Activated CD4-positive, alpha-beta memory T cell treated with anti-CD3 and anti-CD28 coated beads, Interleukin-2, amount 10 ng/mL, durations not matched to agents 7 days and 5 days (primary cell): ENCODE measurements at regions not wholly inside any gene's neighbourhood (a gene's known extent, or its start where the extent isn't known, plus 50 kb on each side); places are given as distances from the start of the nearest gene placed in this dataset.

Experiments
- CTCF ChIA-PET: fragments of 350-600 bp; sonication (Branson Sonifier 250); formaldehyde crosslinking; loops from one replicate; lab custom pipeline; 2021; ENCODE audit warnings: antibody characterized with exemption, inconsistent platforms; lab: Charles Lee
- POLR2A ChIA-PET: fragments of 350-600 bp; sonication (Branson Sonifier 250); formaldehyde crosslinking; loops from one replicate; lab custom pipeline; 2021; ENCODE audit warnings: antibody characterized with exemption; lab: Charles Lee
- DNase-seq: peaks from one replicate; pipeline ENCODE4 v3.0.0-alpha.2; 2020
- H3K27ac Mint-ChIP-seq: one replicate; pipeline ENCODE4 v1.8.0; 2021; ENCODE audit warnings: mild to moderate bottlenecking, mixed read lengths
- H3K27me3 Mint-ChIP-seq: one replicate; pipeline ENCODE4 v1.8.0; 2021; ENCODE audit warnings: mixed read lengths
- H3K36me3 Mint-ChIP-seq: one replicate; pipeline ENCODE4 v1.8.0; 2021; ENCODE audit warnings: low read depth, mixed read lengths
- H3K4me1 Mint-ChIP-seq: one replicate; pipeline ENCODE4 v1.8.0; 2021; ENCODE audit warnings: mixed read lengths
- H3K4me3 Mint-ChIP-seq: one replicate; pipeline ENCODE4 v1.8.0; 2021; ENCODE audit warnings: mild to moderate bottlenecking, mixed read lengths
- H3K9me3 Mint-ChIP-seq: one replicate; pipeline ENCODE4 v1.8.0; 2021; ENCODE audit warnings: mixed read lengths

DNA sequence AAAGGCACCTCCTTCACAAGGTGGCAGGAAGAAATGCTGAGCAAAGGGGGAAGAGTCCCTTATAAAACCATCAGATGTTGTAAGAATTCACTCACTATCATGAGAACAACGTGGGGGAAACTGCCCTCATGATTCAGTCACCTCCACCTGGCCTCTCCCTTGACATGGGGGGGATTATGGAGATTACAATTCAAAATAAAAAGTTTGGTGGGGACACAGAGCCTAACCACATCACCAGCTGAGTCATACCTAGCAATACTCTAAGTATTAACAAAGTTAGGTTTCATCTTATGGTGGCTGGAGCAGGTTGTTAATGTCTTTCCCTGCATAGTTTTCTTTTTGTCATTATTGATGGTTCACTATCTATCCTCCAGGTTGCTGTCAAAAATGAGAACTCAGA lies 113.2 kb upstream of the PPFIA2 start:
- no peak overlapping the region for H3K27ac Mint-ChIP-seq
- H3K4me3 Mint-ChIP-seq = no peak overlapping the region
- ChIA-PET POLR2A (no interaction called here), CTCF (no interaction called here)
- no peaks in the 10 kb centered on the region for H3K4me1 Mint-ChIP-seq
- DNase-seq = no peak
- no peaks in the 10 kb centered on the region for H3K36me3 Mint-ChIP-seq
- no peaks in the 10 kb centered on the region for H3K27me3 Mint-ChIP-seq
- H3K9me3 Mint-ChIP-seq = no peaks in the 10 kb centered on the region

GRCh38 chr12:81866081-81866480 lies 106.9 kb upstream of the PPFIA2 start:
- ChIA-PET POLR2A (no interaction called here), CTCF (no interaction called here)
- no peaks in the 10 kb centered on the region for H3K9me3 Mint-ChIP-seq
- no peak for DNase-seq
- no peaks in the 10 kb centered on the region for H3K27me3 Mint-ChIP-seq
- H3K36me3 Mint-ChIP-seq = no peaks in the 10 kb centered on the region
- H3K27ac Mint-ChIP-seq = no peak overlapping the region
- no peaks in the 10 kb centered on the region for H3K4me1 Mint-ChIP-seq
- H3K4me3 Mint-ChIP-seq = no peak overlapping the region

DNA sequence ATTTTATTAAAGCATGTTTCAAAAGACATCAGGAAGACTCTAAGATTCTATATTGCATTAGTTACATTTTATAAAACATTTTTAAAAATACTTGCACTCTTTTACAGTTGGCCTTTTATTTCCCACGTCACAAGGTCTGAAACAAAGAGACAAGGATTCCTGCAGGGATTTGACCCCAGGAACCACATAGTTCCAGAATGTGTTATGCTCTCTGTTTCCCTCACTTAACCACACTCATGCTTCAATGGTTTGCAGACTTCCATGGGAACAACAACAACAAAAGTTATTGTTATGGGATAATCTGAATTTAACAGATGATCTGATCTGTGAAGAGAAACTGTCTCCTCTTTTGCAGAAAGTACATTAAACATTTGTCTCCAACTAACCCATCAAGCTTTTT lies 104.3 kb upstream of the PPFIA2 start:
- DNase-seq = no peak
- no peaks in the 10 kb centered on the region for H3K27me3 Mint-ChIP-seq
- ChIA-PET POLR2A (no interaction called here), CTCF (no interaction called here)
- no peak overlapping the region for H3K27ac Mint-ChIP-seq
- no peak overlapping the region for H3K4me3 Mint-ChIP-seq
- H3K4me1 Mint-ChIP-seq = no peaks in the 10 kb centered on the region
- H3K9me3 Mint-ChIP-seq = no peaks in the 10 kb centered on the region
- H3K36me3 Mint-ChIP-seq = no peaks in the 10 kb centered on the region

DNA sequence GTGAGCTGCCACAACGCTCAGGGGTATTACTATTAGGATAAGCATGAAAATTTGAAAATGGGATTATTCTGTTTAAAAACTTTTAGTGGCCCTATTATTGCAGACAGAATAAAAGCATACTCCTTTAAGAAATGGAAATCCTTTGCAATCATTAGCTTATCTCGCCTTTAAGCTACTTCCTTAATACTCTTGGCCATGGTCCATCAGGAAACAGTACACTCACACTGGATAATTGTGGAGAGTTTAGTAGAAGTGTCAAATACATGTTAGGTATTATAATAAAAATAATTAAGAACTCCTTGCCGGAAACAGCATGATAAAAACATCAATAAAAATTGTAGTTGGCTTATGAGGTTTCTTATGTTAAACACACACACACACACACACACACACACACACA lies 100.4 kb upstream of the PPFIA2 start:
- POLR2A ChIA-PET = no interaction called here
- Mint-ChIP-seq H3K36me3 (no peaks in the 10 kb centered on the region), H3K27ac (no peak overlapping the region), H3K9me3 (peaks cover 2% of the 10 kb centered on the region), H3K4me1 (no peaks in the 10 kb centered on the region), H3K4me3 (no peak overlapping the region), H3K27me3 (no peaks in the 10 kb centered on the region)
- DNase-seq = no peak
- CTCF ChIA-PET = no interaction called here

DNA sequence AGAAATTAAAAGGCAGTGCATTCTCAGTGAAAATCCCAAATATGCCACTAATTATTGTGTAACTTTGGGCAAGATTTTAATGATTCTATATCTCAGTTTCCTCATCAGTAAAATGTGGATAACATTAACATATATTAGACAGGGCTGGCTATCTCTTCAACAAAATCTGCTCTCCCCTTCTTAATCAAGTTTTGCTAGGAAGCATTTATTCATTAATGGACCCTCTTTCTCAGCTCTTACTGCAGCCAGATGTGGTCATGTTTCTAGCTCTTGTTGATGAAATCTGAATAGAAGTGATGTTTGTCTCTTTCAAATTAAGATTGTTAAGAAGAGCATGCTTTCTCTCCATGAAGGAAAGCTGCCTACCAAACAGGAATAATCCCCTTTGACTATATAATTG lies 84.4 kb upstream of the PPFIA2 start:
- H3K27ac Mint-ChIP-seq = no peak overlapping the region
- H3K4me3 Mint-ChIP-seq = no peak overlapping the region
- H3K27me3 Mint-ChIP-seq = no peaks in the 10 kb centered on the region
- no peaks in the 10 kb centered on the region for H3K4me1 Mint-ChIP-seq
- CTCF ChIA-PET = no interaction called here
- POLR2A ChIA-PET = no interaction called here
- H3K36me3 Mint-ChIP-seq = no peaks in the 10 kb centered on the region
- no peaks in the 10 kb centered on the region for H3K9me3 Mint-ChIP-seq
- DNase-seq = no peak

- POLR2A ChIA-PET = no interaction called here
Measured at GRCh38 chr12:81835783-81836182, 76.6 kb upstream of the PPFIA2 start.

DNA sequence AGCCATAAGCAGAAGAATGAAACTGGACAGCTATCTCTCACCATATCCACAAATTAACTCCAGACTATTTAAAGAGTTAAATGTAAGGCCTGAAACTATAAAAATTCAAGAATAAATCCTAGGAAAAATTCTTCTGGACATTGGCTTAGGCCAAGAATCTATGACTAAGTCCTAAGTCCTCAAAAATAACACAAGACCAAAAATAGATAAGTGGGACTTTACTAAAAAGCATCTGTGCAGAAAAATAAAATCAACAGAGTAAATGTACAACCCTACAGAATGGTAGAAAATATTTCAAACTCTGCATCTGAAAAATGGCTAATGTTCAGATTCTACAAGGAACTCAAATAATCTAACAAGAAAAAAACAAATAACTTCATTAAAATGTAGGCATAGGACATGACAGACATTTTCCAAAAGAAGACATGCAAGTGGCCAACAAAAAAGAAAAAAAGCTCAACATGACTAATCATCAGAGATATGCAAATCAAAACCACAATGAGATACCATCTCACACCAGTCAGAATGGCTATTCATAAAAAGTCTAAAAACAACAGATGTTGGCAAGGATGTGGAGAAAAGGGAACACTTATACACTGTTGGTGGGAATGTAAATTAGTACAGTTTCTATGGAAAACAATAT lies 61.0 kb upstream of the PPFIA2 start:
- DNase-seq = no peak
- no peak overlapping the region for H3K4me3 Mint-ChIP-seq
- H3K4me1 Mint-ChIP-seq = peaks cover 12% of the 10 kb centered on the region
- H3K9me3 Mint-ChIP-seq = peaks cover 1% of the 10 kb centered on the region
- H3K36me3 Mint-ChIP-seq = no peaks in the 10 kb centered on the region
- H3K27ac Mint-ChIP-seq = no peak overlapping the region
- ChIA-PET POLR2A (no interaction called here), CTCF (no interaction called here)
- H3K27me3 Mint-ChIP-seq = no peaks in the 10 kb centered on the region

More at GRCh38 chr12:81835783-81836182, 76.6 kb upstream of the PPFIA2 start:
- Mint-ChIP-seq H3K36me3 (no peaks in the 10 kb centered on the region), H3K27ac (no peak overlapping the region), H3K9me3 (no peaks in the 10 kb centered on the region), H3K27me3 (no peaks in the 10 kb centered on the region), H3K4me1 (no peaks in the 10 kb centered on the region), H3K4me3 (no peak overlapping the region)
- CTCF ChIA-PET = no interaction called here
- no peak for DNase-seq

DNA sequence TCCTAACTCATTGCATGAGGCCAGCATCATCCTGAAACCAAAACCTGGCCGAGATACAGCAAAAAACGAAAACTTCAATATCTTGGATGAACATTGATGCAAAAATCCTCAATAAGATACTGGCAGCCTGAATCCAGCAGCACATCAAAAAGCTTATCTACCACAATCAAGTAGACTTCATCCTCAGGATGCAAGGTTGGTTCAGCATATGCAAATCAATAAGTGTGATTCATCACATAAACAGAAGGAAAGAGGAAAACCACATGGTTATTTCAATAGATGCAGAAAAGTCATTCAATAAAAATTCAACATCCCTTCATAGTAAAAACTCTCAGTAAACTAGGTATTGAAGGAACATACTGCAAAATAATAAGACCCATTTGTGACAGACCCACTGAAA lies 56.5 kb upstream of the PPFIA2 start:
- no peak for DNase-seq
- Mint-ChIP-seq H3K4me1 (peaks cover 12% of the 10 kb centered on the region), H3K36me3 (no peaks in the 10 kb centered on the region), H3K9me3 (peaks cover 5% of the 10 kb centered on the region), H3K27me3 (no peaks in the 10 kb centered on the region), H3K27ac (no peak overlapping the region), H3K4me3 (no peak overlapping the region)
- POLR2A ChIA-PET = no interaction called here
- CTCF ChIA-PET = no interaction called here

DNA sequence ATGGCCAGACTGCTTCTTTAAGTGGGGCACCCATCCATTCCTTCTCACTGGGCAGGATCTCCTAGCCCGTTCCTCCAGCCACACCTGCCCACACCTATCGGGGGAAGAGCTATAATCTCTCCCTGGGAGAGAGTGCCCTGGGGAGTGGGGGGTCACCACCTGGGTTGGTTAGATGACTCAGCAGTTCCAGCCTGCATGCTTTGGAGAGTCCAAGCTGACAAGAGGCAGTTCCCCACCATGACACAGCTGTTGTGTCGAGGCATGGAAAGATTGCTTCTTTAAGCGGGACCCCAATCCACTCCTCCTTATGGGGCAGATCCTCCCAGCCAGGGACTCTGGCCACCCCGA lies 52.6 kb upstream of the PPFIA2 start:
- no peak overlapping the region for H3K27ac Mint-ChIP-seq
- peaks cover 5% of the 10 kb centered on the region for H3K9me3 Mint-ChIP-seq
- no peaks in the 10 kb centered on the region for H3K36me3 Mint-ChIP-seq
- H3K4me3 Mint-ChIP-seq = no peak overlapping the region
- H3K27me3 Mint-ChIP-seq = no peaks in the 10 kb centered on the region
- H3K4me1 Mint-ChIP-seq = peaks cover 11% of the 10 kb centered on the region
- CTCF ChIA-PET = no interaction called here
- POLR2A ChIA-PET = no interaction called here
- no peak for DNase-seq

DNA sequence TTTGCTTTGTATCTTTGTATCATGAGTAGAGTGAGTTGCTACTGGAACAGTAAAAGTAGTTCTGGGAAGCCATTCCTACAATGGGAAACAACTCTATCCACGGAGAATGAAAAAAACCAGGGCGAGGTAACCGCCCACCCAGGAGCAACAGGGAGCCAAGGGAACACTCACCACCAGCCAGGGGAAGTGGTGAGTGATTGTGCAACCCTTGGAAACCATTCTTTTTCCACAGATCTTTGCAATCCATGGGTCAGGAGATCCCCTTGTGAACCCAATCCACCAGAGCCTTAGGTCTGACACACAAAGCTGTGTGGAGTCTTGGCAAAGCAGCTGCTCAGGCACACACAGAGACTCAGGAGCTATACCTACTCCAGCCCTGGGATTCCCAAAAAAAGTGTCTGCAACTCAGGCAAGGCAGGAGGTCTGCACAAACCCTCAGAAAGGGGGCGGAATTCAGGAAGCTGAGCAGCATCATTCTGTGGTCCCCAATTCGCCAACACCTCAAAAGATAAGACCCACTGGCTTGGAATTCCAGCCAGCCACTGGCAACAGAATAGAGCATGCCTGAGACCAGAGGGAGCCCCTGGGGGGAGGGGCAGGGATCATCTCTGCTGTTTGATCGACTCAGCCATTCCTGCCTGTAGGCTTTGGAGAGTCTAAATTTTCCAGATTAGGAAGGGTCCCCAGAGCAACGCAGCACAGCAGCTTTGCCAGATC lies 52.1 kb upstream of the PPFIA2 start:
- ChIA-PET CTCF (no interaction called here), POLR2A (no interaction called here)
- Mint-ChIP-seq H3K27me3 (no peaks in the 10 kb centered on the region), H3K9me3 (peaks cover 5% of the 10 kb centered on the region), H3K4me3 (no peak overlapping the region), H3K4me1 (peaks cover 11% of the 10 kb centered on the region), H3K36me3 (no peaks in the 10 kb centered on the region), H3K27ac (no peak overlapping the region)
- DNase-seq = no peak

DNA sequence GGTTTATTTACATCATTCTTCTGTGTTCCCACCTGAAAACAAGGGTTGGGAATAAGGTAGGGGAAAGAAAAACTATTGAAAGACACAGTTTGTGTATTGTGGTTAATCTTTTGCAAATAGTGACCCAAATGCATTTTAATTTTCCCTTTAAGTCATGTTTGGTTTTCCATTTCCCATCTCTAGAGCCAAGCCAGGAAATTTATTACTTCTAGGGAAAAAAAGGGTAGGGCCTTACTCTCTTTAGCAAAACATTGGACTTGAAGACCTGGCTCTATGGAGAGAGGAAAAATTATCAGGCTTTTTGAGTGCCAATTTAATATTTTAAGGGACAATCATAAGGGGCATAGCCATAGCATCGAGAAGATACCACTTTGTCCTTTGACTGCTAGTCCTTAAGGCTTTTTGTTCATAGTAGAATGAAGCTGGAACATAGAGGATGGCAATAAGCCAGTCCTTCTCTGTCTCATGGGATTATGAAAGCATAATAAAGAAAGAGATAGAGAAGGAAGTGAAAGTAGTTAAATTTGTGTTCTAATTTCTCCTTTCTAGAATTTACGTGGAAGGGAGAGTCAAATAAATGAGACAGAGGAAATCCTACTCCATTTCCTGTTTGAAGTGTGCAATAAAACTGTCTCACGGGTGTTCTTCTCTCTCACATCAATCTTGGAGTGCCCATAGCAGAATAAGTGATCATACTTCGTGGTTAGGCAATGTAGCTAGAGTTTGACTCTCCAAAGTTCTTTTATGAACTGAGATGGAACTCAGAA lies 50.9 kb upstream of the PPFIA2 start:
- Mint-ChIP-seq H3K36me3 (no peaks in the 10 kb centered on the region), H3K4me1 (peaks cover 2% of the 10 kb centered on the region), H3K27me3 (no peaks in the 10 kb centered on the region), H3K9me3 (peaks cover 5% of the 10 kb centered on the region), H3K27ac (no peak overlapping the region), H3K4me3 (no peak overlapping the region)
- CTCF ChIA-PET = no interaction called here
- no peak for DNase-seq
- POLR2A ChIA-PET = no interaction called here

- no peak overlapping the region for H3K4me3 Mint-ChIP-seq
- ChIA-PET CTCF (no interaction called here), POLR2A (no interaction called here)
- H3K36me3 Mint-ChIP-seq = no peaks in the 10 kb centered on the region
- no peak overlapping the region for H3K27ac Mint-ChIP-seq
- H3K27me3 Mint-ChIP-seq = no peaks in the 10 kb centered on the region
- DNase-seq = no peak
- peaks cover 2% of the 10 kb centered on the region for H3K4me1 Mint-ChIP-seq
- H3K9me3 Mint-ChIP-seq = peaks cover 5% of the 10 kb centered on the region
Measured at GRCh38 chr12:81809113-81809777, 50.1 kb upstream of the PPFIA2 start.
